Chondrocyte (in vitro differentiated cells): ENCODE measurements at regions not wholly inside any gene's neighbourhood (a gene's known extent, or its start where the extent isn't known, plus 50 kb on each side); places are given as distances from the start of the nearest gene placed in this dataset.
A peak's percentile ranks its signal among the peaks of the same experiment; 100 is the strongest.
"Not testable (repeated sequence)": the region's sequence is repeated elsewhere in the genome, so short reads cannot be mapped to it uniquely, and the experiment has no call there.

Experiments used
- DNase-seq: peaks from one replicate; pipeline ENCODE4 v3.0.0; 2021; ENCODE audit warnings: mixed read lengths, low spot score
- H3K27ac Mint-ChIP-seq: one replicate; pipeline ENCODE4 v1.8.0; 2021; ENCODE audit warnings: mild to moderate bottlenecking, moderate library complexity, mixed read lengths; ENCODE audit not compliant: unreplicated experiment
- H3K27me3 Mint-ChIP-seq: 2 replicates; pipeline ENCODE4 v1.8.0; 2021; ENCODE audit warnings: low read depth, mixed read lengths
- H3K36me3 Mint-ChIP-seq: 2 replicates; pipeline ENCODE4 v1.8.0; 2021; ENCODE audit warnings: low read depth, mixed read lengths
- H3K4me1 Mint-ChIP-seq: 2 replicates; pipeline ENCODE4 v1.8.0; 2021; ENCODE audit warnings: low read depth, mild to moderate bottlenecking, mixed read lengths
- H3K4me3 Mint-ChIP-seq: one replicate; pipeline ENCODE4 v1.8.0; 2021; ENCODE audit warnings: mild to moderate bottlenecking, moderate library complexity, mixed read lengths; ENCODE audit not compliant: unreplicated experiment
- H3K9me3 Mint-ChIP-seq: 2 replicates; pipeline ENCODE4 v1.8.0; 2021; ENCODE audit warnings: low read depth, mixed read lengths
- TF ChIP-seq, protein P1 (sequence below): fragments of 200-600 bp; sonication (generic); IDR thresholded peaks from 2 replicates; pipeline ENCODE4 v1.5.0; 2021; ENCODE audit warnings: antibody characterized with exemption, mild to moderate bottlenecking, moderate library complexity

- Mint-ChIP-seq H3K36me3 (peaks cover 1% of the 10 kb centered on the region), H3K27ac (no peak overlapping the region), H3K4me3 (no peak overlapping the region), H3K9me3 (peaks cover 16% of the 10 kb centered on the region), H3K27me3 (no peaks in the 10 kb centered on the region), H3K4me1 (peaks cover 37% of the 10 kb centered on the region)
- TF ChIP-seq, protein P1, sequence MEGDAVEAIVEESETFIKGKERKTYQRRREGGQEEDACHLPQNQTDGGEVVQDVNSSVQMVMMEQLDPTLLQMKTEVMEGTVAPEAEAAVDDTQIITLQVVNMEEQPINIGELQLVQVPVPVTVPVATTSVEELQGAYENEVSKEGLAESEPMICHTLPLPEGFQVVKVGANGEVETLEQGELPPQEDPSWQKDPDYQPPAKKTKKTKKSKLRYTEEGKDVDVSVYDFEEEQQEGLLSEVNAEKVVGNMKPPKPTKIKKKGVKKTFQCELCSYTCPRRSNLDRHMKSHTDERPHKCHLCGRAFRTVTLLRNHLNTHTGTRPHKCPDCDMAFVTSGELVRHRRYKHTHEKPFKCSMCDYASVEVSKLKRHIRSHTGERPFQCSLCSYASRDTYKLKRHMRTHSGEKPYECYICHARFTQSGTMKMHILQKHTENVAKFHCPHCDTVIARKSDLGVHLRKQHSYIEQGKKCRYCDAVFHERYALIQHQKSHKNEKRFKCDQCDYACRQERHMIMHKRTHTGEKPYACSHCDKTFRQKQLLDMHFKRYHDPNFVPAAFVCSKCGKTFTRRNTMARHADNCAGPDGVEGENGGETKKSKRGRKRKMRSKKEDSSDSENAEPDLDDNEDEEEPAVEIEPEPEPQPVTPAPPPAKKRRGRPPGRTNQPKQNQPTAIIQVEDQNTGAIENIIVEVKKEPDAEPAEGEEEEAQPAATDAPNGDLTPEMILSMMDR = no peak
- no peak for DNase-seq
These were observed 342.8 kb upstream of the NDST4 start for GRCh38 chr4:115456231-115456630.

DNA sequence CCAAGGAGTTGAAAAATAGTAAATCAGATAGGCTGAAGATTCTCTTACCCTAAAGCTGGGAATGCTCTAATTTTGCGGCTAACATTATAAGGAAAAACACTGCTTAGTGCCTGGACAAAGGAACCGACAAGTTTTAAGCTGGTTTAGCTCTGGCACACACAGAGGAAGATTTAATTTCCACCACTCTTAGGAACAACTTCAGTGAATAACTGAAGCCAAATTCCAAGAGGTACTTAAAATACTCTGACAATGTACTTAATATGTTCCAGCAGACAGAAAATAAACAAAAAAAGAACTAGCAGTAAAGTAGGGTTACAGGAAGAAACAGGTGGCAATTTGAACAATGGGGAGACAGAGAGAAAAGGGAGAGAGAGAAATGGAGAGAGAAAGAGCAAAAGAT, 340.8 kb upstream of the NDST4 start:
- H3K4me3 Mint-ChIP-seq = no peak overlapping the region
- no peak for DNase-seq
- TF ChIP-seq, protein P1 = no peak
- H3K9me3 Mint-ChIP-seq = peaks cover 23% of the 10 kb centered on the region
- peaks cover 51% of the 10 kb centered on the region for H3K4me1 Mint-ChIP-seq
- H3K27me3 Mint-ChIP-seq = no peaks in the 10 kb centered on the region
- H3K27ac Mint-ChIP-seq = peak overlapping the region; percentile 85
- H3K36me3 Mint-ChIP-seq = peaks cover 3% of the 10 kb centered on the region

DNA sequence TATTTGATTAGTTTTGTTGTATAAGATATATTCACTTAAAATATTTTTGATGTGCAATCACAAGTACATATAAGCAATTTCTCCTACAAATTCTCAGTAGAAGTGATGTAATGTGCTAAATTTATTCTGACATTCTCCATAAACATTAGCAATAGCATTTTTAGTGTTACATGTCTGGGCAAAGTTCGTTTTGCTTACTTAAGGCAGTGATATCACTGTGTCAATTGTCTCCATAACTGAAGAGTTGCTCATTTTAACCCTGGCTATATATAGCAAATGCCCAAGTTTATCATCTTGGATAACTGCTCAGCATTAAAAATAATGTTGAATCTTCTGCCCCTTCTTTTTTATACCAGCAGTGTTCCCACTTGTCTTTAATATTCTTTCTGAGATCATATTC, 340.0 kb upstream of the NDST4 start:
- Mint-ChIP-seq H3K36me3 (peaks cover 3% of the 10 kb centered on the region), H3K4me3 (no peak overlapping the region)

DNA sequence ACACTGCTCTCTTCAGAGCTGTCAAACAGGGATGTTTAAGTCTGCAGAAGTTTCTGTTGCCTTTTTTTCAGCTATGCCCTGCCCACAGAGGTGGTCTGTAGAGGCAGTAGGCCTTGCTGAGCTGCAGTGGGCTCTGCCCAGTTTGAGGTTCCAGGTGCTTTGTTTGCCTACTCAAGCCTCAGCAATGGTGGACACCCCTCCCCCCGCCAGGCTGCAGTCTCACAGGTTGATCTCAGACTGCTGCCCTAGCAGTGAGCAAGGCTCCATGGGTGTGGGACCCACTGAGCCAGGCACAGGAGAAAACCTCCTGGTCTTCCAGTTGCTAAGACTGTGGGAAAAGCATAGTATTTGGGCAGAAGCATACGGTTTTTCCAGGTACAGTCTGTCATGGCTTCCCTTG, 338.8 kb upstream of the NDST4 start:
- H3K9me3 Mint-ChIP-seq = peaks cover 26% of the 10 kb centered on the region

More for the DNA sequence above, 340.0 kb upstream of the NDST4 start:
- H3K27me3 Mint-ChIP-seq = no peaks in the 10 kb centered on the region
- peaks cover 51% of the 10 kb centered on the region for H3K4me1 Mint-ChIP-seq
- TF ChIP-seq, protein P1 = no peak
- H3K27ac Mint-ChIP-seq = peak overlapping the region; percentile 85
- peaks cover 16% of the 10 kb centered on the region for H3K9me3 Mint-ChIP-seq
- no peak for DNase-seq

GRCh38 chr4:115437739-115438138, 324.3 kb upstream of the NDST4 start:
- Mint-ChIP-seq H3K9me3 (peaks cover 6% of the 10 kb centered on the region), H3K27ac (no peak overlapping the region), H3K27me3 (no peaks in the 10 kb centered on the region), H3K4me1 (peaks cover 11% of the 10 kb centered on the region), H3K36me3 (no peaks in the 10 kb centered on the region), H3K4me3 (no peak overlapping the region)
- TF ChIP-seq, protein P1 = no peak
- DNase-seq = no peak

More for the DNA sequence above, 338.8 kb upstream of the NDST4 start:
- not testable (repeated sequence) for H3K4me3 Mint-ChIP-seq, H3K27me3 Mint-ChIP-seq, DNase-seq, H3K36me3 Mint-ChIP-seq, H3K27ac Mint-ChIP-seq
- H3K4me1 Mint-ChIP-seq = peaks cover 51% of the 10 kb centered on the region

DNA sequence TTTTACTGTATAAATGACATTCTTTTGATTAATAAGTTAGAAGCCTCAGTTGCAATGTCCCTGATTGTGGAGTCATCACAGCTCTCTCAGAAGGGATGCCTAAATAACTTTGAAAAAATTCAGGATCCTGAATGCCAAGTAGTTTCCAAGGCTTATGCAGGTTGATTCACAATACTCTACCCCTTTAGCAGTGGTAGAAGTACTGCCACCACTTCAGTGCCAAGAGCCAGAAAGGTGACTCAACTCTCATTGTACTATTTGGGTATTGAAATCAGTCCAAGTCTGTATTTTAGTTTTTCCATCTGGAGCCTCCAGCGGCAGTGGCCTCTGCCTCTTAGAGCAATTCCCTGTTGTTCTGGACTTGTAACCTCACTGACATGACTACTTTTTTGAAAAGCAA, 320.1 kb upstream of the NDST4 start:
- Mint-ChIP-seq H3K27me3 (no peaks in the 10 kb centered on the region), H3K9me3 (no peaks in the 10 kb centered on the region), H3K4me3 (no peak overlapping the region), H3K36me3 (no peaks in the 10 kb centered on the region), H3K4me1 (peaks cover 16% of the 10 kb centered on the region), H3K27ac (no peak overlapping the region)
- DNase-seq = no peak
- TF ChIP-seq, protein P1 = no peak
